ENCODE measurements at regions not wholly inside any gene's neighbourhood (a gene's known extent, or its start where the extent isn't known, plus 50 kb on each side); places are given as distances from the start of the nearest gene placed in this dataset.
A peak's percentile ranks its signal among the peaks of the same experiment; 100 is the strongest.

GRCh38 chr6:113031591-113032238 lies 684.6 kb downstream of the RFPL4B start:
- no peak for TF ChIP-seq CTCF (IDR thresholded peaks at IDR 0.05; ENCODE audit: low read length, missing control alignments)
- no peak overlapping the region for H3K4me3 ChIP-seq (replicated peaks; ENCODE audit: low read depth, low read length)
- no peak for DNase-seq (ENCODE audit: low read depth)

GRCh38 chr6:113039005-113039404 lies 691.9 kb downstream of the RFPL4B start:
- DNase-seq (ENCODE audit: low read depth) = no peak

GRCh38 chr6:113047148-113047547 lies 700.0 kb downstream of the RFPL4B start:
- no peak for TF ChIP-seq CTCF (IDR thresholded peaks at IDR 0.05; ENCODE audit: low read length, missing control alignments)
- H3K4me3 ChIP-seq (replicated peaks; ENCODE audit: low read depth, low read length) = no peak overlapping the region

More at GRCh38 chr6:113039005-113039404, 691.9 kb downstream of the RFPL4B start:
- no peak for TF ChIP-seq CTCF (IDR thresholded peaks at IDR 0.05; ENCODE audit: low read length, missing control alignments)
- H3K4me3 ChIP-seq (replicated peaks; ENCODE audit: low read depth, low read length) = no peak overlapping the region

GRCh38 chr6:113047932-113048331 lies 700.8 kb downstream of the RFPL4B start:
- H3K4me3 ChIP-seq (replicated peaks; ENCODE audit: low read depth, low read length) = no peak overlapping the region
- no peak for TF ChIP-seq CTCF (IDR thresholded peaks at IDR 0.05; ENCODE audit: low read length, missing control alignments)
- no peak for DNase-seq (ENCODE audit: low read depth)

More at GRCh38 chr6:113047148-113047547, 700.0 kb downstream of the RFPL4B start:
- no peak for DNase-seq (ENCODE audit: low read depth)

GRCh38 chr6:113048741-113049140 lies 701.6 kb downstream of the RFPL4B start:
- peak; percentile 31 for DNase-seq (ENCODE audit: low read depth)
- TF ChIP-seq CTCF (IDR thresholded peaks at IDR 0.05; ENCODE audit: low read length, missing control alignments) = no peak

GRCh38 chr6:113049190-113049589 lies 702.1 kb downstream of the RFPL4B start:
- no peak for TF ChIP-seq CTCF (IDR thresholded peaks at IDR 0.05; ENCODE audit: low read length, missing control alignments)
- DNase-seq (ENCODE audit: low read depth) = peak; percentile 25
- no peak overlapping the region for H3K4me3 ChIP-seq (replicated peaks; ENCODE audit: low read depth, low read length)

More at GRCh38 chr6:113048741-113049140, 701.6 kb downstream of the RFPL4B start:
- no peak overlapping the region for H3K4me3 ChIP-seq (replicated peaks; ENCODE audit: low read depth, low read length)
